ENCODE measurements at regions not wholly inside any gene's neighbourhood (a gene's known extent, or its start where the extent isn't known, plus 50 kb on each side); places are given as distances from the start of the nearest gene placed in this dataset.

GRCh38 chr10:109037978-109038377 is 885.3 kb downstream of the XPNPEP1 start:
- DNase-seq (ENCODE audit: low read depth, low spot score): no peak
- in situ Hi-C loops (cut with HindIII; ENCODE audit: low pct_unique_long_range_greater_than_20kb, low sequenced_read_pairs): no loop called here

- in situ Hi-C loops (cut with HindIII; ENCODE audit: low pct_unique_long_range_greater_than_20kb, low sequenced_read_pairs): no loop called here
- DNase-seq (ENCODE audit: low read depth, low spot score): no peak
These were observed 892.6 kb downstream of the XPNPEP1 start for GRCh38 chr10:109030581-109031210.

- in situ Hi-C loops (cut with HindIII; ENCODE audit: low pct_unique_long_range_greater_than_20kb, low sequenced_read_pairs): no loop called here
- no peak for DNase-seq (ENCODE audit: low read depth, low spot score)
These were observed 893.4 kb downstream of the XPNPEP1 start for GRCh38 chr10:109029870-109030269.

- in situ Hi-C loops (cut with HindIII; ENCODE audit: low pct_unique_long_range_greater_than_20kb, low sequenced_read_pairs): no loop called here
- DNase-seq (ENCODE audit: low read depth, low spot score): no peak
These were observed 895.7 kb downstream of the XPNPEP1 start for GRCh38 chr10:109027534-109028185.

- DNase-seq (ENCODE audit: low read depth, low spot score): no peak
- in situ Hi-C loops (cut with HindIII; ENCODE audit: low pct_unique_long_range_greater_than_20kb, low sequenced_read_pairs): no loop called here
These were observed 898.1 kb downstream of the XPNPEP1 start for GRCh38 chr10:109025172-109025571.

- DNase-seq (ENCODE audit: low read depth, low spot score): no peak
- in situ Hi-C loops (cut with HindIII; ENCODE audit: low pct_unique_long_range_greater_than_20kb, low sequenced_read_pairs): no loop called here
These were observed 900.8 kb downstream of the XPNPEP1 start for GRCh38 chr10:109022417-109023049.

- DNase-seq (ENCODE audit: low read depth, low spot score): peak; percentile 22
- in situ Hi-C loops (cut with HindIII; ENCODE audit: low pct_unique_long_range_greater_than_20kb, low sequenced_read_pairs): no loop called here
These were observed 904.3 kb downstream of the XPNPEP1 start for GRCh38 chr10:109019001-109019424.

GRCh38 chr10:109007514-109007913 is 915.8 kb downstream of the XPNPEP1 start:
- DNase-seq (ENCODE audit: low read depth, low spot score): no peak
- in situ Hi-C loops (cut with HindIII; ENCODE audit: low pct_unique_long_range_greater_than_20kb, low sequenced_read_pairs): no loop called here

- no peak for DNase-seq (ENCODE audit: low read depth, low spot score)
- in situ Hi-C loops (cut with HindIII; ENCODE audit: low pct_unique_long_range_greater_than_20kb, low sequenced_read_pairs): no loop called here
These were observed 932.9 kb downstream of the XPNPEP1 start for GRCh38 chr10:108990441-108990840.

GRCh38 chr10:108989976-108990375 is 933.3 kb downstream of the XPNPEP1 start:
- in situ Hi-C loops (cut with HindIII; ENCODE audit: low pct_unique_long_range_greater_than_20kb, low sequenced_read_pairs): no loop called here
- no peak for DNase-seq (ENCODE audit: low read depth, low spot score)

- DNase-seq (ENCODE audit: low read depth, low spot score): no peak
- in situ Hi-C loops (cut with HindIII; ENCODE audit: low pct_unique_long_range_greater_than_20kb, low sequenced_read_pairs): no loop called here
These were observed 941.2 kb downstream of the XPNPEP1 start for GRCh38 chr10:108982159-108982558.

GRCh38 chr10:108980869-108981268 is 942.4 kb downstream of the XPNPEP1 start:
- DNase-seq (ENCODE audit: low read depth, low spot score): no peak
- in situ Hi-C loops (cut with HindIII; ENCODE audit: low pct_unique_long_range_greater_than_20kb, low sequenced_read_pairs): no loop called here

- in situ Hi-C loops (cut with HindIII; ENCODE audit: low pct_unique_long_range_greater_than_20kb, low sequenced_read_pairs): no loop called here
- no peak for DNase-seq (ENCODE audit: low read depth, low spot score)
These were observed 947.8 kb downstream of the XPNPEP1 start for GRCh38 chr10:108975459-108976058.

GRCh38 chr10:108970016-108970415 is 953.3 kb downstream of the XPNPEP1 start:
- DNase-seq (ENCODE audit: low read depth, low spot score): no peak
- in situ Hi-C loops (cut with HindIII; ENCODE audit: low pct_unique_long_range_greater_than_20kb, low sequenced_read_pairs): no loop called here

- in situ Hi-C loops (cut with HindIII; ENCODE audit: low pct_unique_long_range_greater_than_20kb, low sequenced_read_pairs): no loop called here
- DNase-seq (ENCODE audit: low read depth, low spot score): no peak
These were observed 956.9 kb downstream of the XPNPEP1 start for GRCh38 chr10:108966411-108966810.

GRCh38 chr10:108966005-108966404 is 957.3 kb downstream of the XPNPEP1 start:
- DNase-seq (ENCODE audit: low read depth, low spot score): no peak
- in situ Hi-C loops (cut with HindIII; ENCODE audit: low pct_unique_long_range_greater_than_20kb, low sequenced_read_pairs): no loop called here

GRCh38 chr10:108962172-108962571 is 961.1 kb downstream of the XPNPEP1 start:
- no peak for DNase-seq (ENCODE audit: low read depth, low spot score)
- in situ Hi-C loops (cut with HindIII; ENCODE audit: low pct_unique_long_range_greater_than_20kb, low sequenced_read_pairs): no loop called here

- in situ Hi-C loops (cut with HindIII; ENCODE audit: low pct_unique_long_range_greater_than_20kb, low sequenced_read_pairs): no loop called here
- no peak for DNase-seq (ENCODE audit: low read depth, low spot score)
These were observed 965.6 kb downstream of the XPNPEP1 start for GRCh38 chr10:108957681-108958080.

GRCh38 chr10:108956149-108956548 is 967.2 kb downstream of the XPNPEP1 start:
- in situ Hi-C loops (cut with HindIII; ENCODE audit: low pct_unique_long_range_greater_than_20kb, low sequenced_read_pairs): no loop called here
- no peak for DNase-seq (ENCODE audit: low read depth, low spot score)
